BLaER1 (cell line): ENCODE measurements at regions not wholly inside any gene's neighbourhood (a gene's known extent, or its start where the extent isn't known, plus 50 kb on each side); places are given as distances from the start of the nearest gene placed in this dataset.

Source experiments
- H3K27ac ChIP-seq: shearing (Covaris generic); formaldehyde crosslinking; 2 replicates; pipeline ENCODE4 v1.8.1; 2022
- H3K27me3 ChIP-seq: shearing (Covaris generic); formaldehyde crosslinking; 2 replicates; pipeline ENCODE4 v1.8.1; 2022
- H3K36me3 ChIP-seq: shearing (Covaris generic); formaldehyde crosslinking; 2 replicates; pipeline ENCODE4 v1.8.1; 2022
- H3K4me1 ChIP-seq: shearing (Covaris generic); formaldehyde crosslinking; 2 replicates; pipeline ENCODE4 v1.8.1; 2022
- H3K4me2 ChIP-seq: shearing (Covaris generic); formaldehyde crosslinking; 2 replicates; pipeline ENCODE4 v1.8.1; 2022
- H3K4me3 ChIP-seq: shearing (Covaris generic); formaldehyde crosslinking; 2 replicates; pipeline ENCODE4 v1.8.1; 2022
- H3K9ac ChIP-seq: shearing (Covaris generic); formaldehyde crosslinking; 2 replicates; pipeline ENCODE4 v1.8.1; 2022
- H3K9me3 ChIP-seq: shearing (Covaris generic); formaldehyde crosslinking; 2 replicates; pipeline ENCODE4 v1.8.1; 2022
- H4K20me1 ChIP-seq: shearing (Covaris generic); formaldehyde crosslinking; 2 replicates; pipeline ENCODE4 v1.8.1; 2022
- Cebpa-rat ChIP-seq: shearing (Covaris generic); IDR thresholded peaks from 2 replicates; pipeline ENCODE4 v1.8.1; 2022

DNA sequence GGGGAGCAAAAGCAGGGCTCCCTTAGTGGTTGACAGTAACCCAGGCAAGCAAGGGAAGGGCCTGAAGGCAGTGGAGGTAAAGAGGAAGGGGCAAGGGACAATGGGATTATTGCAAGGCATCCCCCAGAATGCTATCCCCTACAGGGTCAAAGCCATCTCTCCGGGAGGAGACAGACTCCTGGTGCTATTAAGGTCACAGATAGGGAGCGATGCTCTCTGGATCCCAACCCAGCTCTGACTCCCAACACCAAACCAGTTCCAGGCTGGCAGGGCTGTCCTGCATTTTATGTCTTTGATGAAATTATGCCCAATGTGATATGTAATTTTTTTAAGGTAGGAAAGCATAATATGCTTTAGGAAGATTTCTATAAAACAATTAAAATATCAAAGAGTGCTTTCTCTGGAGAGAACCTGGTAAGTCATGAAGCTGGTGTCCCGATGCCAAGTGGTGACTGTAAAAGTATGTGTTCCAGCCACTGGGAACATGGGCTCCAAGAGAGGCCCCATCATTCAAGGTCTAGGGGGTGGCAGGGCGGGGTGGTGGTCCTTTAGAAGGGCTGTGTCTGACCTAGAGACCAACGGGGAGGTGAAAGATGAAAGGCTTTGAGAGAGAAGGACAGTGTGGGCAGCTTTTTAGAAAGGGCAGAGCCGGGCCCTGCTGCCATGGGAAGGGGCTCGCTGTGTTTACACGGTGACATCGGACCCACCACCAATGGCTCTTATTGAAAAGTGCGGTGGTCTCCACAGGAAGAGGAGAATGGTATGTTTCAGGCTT is 276.5 kb downstream of the CDC5L start:
- TF ChIP-seq Cebpa-rat = no peak
- H3K9me3 ChIP-seq = no peaks in the 10 kb centered on the region
- no peak overlapping the region for H3K27ac ChIP-seq
- H3K4me3 ChIP-seq = no peak overlapping the region
- H3K27me3 ChIP-seq = no peaks in the 10 kb centered on the region
- no peaks in the 10 kb centered on the region for H3K36me3 ChIP-seq
- no peaks in the 10 kb centered on the region for H4K20me1 ChIP-seq
- no peak overlapping the region for H3K4me2 ChIP-seq
- no peak overlapping the region for H3K9ac ChIP-seq
- no peaks in the 10 kb centered on the region for H3K4me1 ChIP-seq

- Histone ChIP-seq H3K9me3 (no peaks in the 10 kb centered on the region), H3K4me1 (no peaks in the 10 kb centered on the region), H3K4me2 (no peak overlapping the region), H3K9ac (no peak overlapping the region), H3K36me3 (no peaks in the 10 kb centered on the region), H3K27ac (no peak overlapping the region), H3K27me3 (no peaks in the 10 kb centered on the region), H4K20me1 (no peaks in the 10 kb centered on the region), H3K4me3 (no peak overlapping the region)
- TF ChIP-seq Cebpa-rat = no peak
Observed at GRCh38 chr6:44664716-44665115, 277.2 kb downstream of the CDC5L start.

DNA sequence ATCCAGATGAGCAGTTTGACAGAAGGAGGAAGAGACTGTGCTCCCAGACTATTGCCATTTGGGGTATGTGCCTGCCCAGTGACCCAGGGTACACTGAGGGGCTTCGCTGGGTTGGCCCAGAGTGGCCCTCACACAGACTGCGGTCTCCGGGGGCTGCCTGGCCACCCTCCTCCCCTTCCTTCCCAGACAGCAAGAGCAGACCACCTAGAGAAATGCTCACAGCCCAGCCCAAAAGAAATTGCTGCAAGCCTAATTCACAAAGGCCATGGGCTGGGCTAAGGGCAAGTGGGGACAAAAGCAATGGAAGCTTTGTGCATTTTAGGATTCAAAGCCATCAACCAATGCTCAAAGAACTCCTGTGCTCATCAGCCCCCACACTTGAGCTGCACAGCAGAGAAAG is 277.6 kb downstream of the CDC5L start:
- H3K9ac ChIP-seq = no peak overlapping the region
- no peaks in the 10 kb centered on the region for H3K4me1 ChIP-seq
- no peaks in the 10 kb centered on the region for H4K20me1 ChIP-seq
- no peak overlapping the region for H3K4me3 ChIP-seq
- no peaks in the 10 kb centered on the region for H3K36me3 ChIP-seq
- H3K27me3 ChIP-seq = no peaks in the 10 kb centered on the region
- H3K9me3 ChIP-seq = no peaks in the 10 kb centered on the region
- no peak overlapping the region for H3K4me2 ChIP-seq
- no peak overlapping the region for H3K27ac ChIP-seq
- TF ChIP-seq Cebpa-rat = no peak

- H3K4me2 ChIP-seq = no peak overlapping the region
- H3K4me3 ChIP-seq = no peak overlapping the region
- H4K20me1 ChIP-seq = no peaks in the 10 kb centered on the region
- no peak overlapping the region for H3K27ac ChIP-seq
- H3K4me1 ChIP-seq = no peaks in the 10 kb centered on the region
- H3K9ac ChIP-seq = no peak overlapping the region
- no peak for TF ChIP-seq Cebpa-rat
- no peaks in the 10 kb centered on the region for H3K9me3 ChIP-seq
- H3K27me3 ChIP-seq = no peaks in the 10 kb centered on the region
- no peaks in the 10 kb centered on the region for H3K36me3 ChIP-seq
Observed at GRCh38 chr6:44665683-44666082, 278.2 kb downstream of the CDC5L start.

GRCh38 chr6:44666324-44666723 is 278.8 kb downstream of the CDC5L start:
- Histone ChIP-seq H3K27me3 (no peaks in the 10 kb centered on the region), H3K9me3 (no peaks in the 10 kb centered on the region), H3K4me2 (no peak overlapping the region), H4K20me1 (no peaks in the 10 kb centered on the region), H3K9ac (no peak overlapping the region), H3K36me3 (no peaks in the 10 kb centered on the region), H3K27ac (no peak overlapping the region), H3K4me1 (no peaks in the 10 kb centered on the region), H3K4me3 (no peak overlapping the region)
- TF ChIP-seq Cebpa-rat = no peak

- no peak for TF ChIP-seq Cebpa-rat
- Histone ChIP-seq H3K9me3 (no peaks in the 10 kb centered on the region), H3K9ac (no peak overlapping the region), H3K36me3 (no peaks in the 10 kb centered on the region), H3K27me3 (no peaks in the 10 kb centered on the region), H3K4me1 (no peaks in the 10 kb centered on the region), H3K4me2 (no peak overlapping the region), H4K20me1 (no peaks in the 10 kb centered on the region), H3K4me3 (no peak overlapping the region), H3K27ac (no peak overlapping the region)
Observed at GRCh38 chr6:44667226-44667625, 279.7 kb downstream of the CDC5L start.

DNA sequence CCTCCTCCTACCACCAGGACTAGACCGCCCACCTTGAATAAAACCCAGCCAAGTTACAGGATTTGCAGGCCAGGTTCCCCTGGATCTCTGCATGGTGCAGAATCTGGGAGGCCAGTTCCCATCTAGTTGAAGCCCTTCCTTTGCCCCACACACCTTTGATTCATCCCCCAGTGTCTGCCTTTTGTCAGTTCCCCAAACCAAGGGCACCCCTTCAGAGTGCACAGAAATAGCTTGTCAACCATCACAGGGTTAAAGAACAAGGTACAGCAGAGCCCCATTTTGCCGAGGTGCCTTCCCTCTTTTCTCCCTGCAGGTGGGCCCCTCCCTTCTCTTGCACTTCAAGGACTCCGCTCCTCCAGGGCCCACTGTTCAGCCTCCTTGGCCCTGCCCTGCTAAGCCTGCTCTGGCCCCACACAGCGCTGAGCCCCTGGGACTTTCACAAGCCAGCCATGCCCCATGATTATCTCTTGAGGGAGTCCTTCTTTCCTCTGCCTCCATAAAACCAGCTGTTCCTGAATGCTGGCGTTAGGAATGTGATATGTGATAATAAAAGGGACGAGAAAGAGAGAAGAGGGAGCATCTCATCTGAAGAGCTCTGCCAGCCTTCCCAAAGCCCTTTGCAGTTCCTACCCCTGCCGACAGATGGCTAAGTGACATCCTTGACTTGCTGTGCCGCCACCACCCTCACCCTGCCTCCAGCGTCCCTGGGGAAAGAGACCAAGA is 280.3 kb downstream of the CDC5L start:
- Histone ChIP-seq H3K4me3 (no peak overlapping the region), H3K9ac (no peak overlapping the region), H3K4me1 (no peaks in the 10 kb centered on the region), H3K4me2 (no peak overlapping the region), H3K27ac (no peak overlapping the region), H3K27me3 (no peaks in the 10 kb centered on the region), H4K20me1 (no peaks in the 10 kb centered on the region), H3K36me3 (no peaks in the 10 kb centered on the region), H3K9me3 (no peaks in the 10 kb centered on the region)
- no peak for TF ChIP-seq Cebpa-rat

DNA sequence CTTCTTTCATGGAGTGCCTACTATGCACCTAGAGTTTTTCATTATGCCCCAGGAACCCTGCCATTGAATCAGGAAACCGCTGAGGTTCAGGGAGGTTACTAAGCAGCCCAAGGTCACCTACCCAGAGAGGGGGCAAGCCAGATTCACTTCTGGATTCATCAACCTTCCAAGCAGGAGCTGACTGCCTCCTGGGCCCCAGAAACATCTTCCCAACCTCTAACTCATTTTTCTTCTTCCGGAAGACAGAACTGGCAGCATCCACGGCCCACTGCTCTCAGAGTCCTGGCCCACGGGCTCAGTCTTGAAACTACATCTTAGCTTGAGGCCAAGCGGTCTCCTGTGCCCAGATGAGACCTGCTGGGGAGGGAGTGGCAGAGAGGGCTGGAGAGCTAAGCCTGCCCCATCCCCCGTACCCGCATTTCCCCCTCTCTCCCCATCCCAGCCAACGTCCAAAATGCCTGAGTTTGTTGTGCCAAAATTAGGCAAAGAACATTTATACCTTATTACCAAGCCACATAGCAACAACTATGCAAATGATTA is 281.0 kb downstream of the CDC5L start:
- no peaks in the 10 kb centered on the region for H3K36me3 ChIP-seq
- TF ChIP-seq Cebpa-rat = no peak
- no peak overlapping the region for H3K9ac ChIP-seq
- no peak overlapping the region for H3K4me2 ChIP-seq
- H3K4me3 ChIP-seq = no peak overlapping the region
- H3K27ac ChIP-seq = no peak overlapping the region
- H3K4me1 ChIP-seq = no peaks in the 10 kb centered on the region
- H3K27me3 ChIP-seq = no peaks in the 10 kb centered on the region
- H3K9me3 ChIP-seq = no peaks in the 10 kb centered on the region
- no peaks in the 10 kb centered on the region for H4K20me1 ChIP-seq

DNA sequence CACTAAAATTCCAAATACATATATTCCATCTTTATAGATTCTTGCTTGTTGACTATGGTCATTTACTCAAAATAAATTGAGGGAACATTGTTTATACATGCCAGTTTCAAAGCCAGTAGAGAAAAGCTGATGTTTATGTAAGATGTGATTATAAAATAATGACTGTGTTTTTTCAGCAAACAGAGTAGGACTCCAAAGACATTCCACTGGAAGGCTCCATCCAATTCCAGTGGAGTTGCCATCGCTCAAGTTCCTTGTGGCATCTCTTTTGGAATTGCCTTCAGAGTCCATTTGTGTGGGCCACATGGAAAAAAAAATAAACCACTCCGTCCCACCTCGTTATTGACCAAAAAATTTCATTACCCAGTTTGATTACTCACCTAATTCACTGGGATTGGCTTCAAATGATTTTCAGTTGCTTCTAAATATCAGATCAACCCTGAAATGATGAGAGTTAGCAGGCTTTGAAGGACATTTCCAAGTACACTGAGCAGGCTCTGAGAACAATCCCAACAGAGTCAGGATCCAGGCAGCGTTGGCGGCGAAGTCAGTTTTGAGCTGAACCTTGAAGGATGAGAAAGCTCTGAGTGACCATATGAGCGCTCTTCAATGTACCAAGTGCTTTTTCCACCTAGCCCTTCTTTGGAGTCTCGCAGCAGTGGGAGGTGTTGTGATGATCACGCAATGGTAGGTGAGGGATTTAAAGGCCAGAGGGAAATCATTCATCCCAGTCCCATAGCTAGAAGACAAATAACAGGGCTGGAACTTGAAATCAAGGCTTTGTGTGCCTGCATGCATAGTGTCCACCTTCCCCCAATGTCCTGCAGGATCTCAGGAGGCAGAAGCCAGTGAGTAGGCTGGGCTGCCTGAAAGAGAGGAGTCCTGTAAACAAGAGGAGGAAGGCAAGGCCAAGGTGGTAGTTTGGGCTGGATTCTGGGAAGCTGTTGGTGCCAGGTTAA is 281.7 kb downstream of the CDC5L start:
- Histone ChIP-seq H3K4me1 (no peaks in the 10 kb centered on the region), H3K36me3 (no peaks in the 10 kb centered on the region), H3K27me3 (no peaks in the 10 kb centered on the region), H3K4me3 (no peak overlapping the region), H4K20me1 (no peaks in the 10 kb centered on the region), H3K27ac (no peak overlapping the region), H3K4me2 (no peak overlapping the region), H3K9ac (no peak overlapping the region), H3K9me3 (no peaks in the 10 kb centered on the region)
- TF ChIP-seq Cebpa-rat = no peak
